Mesothelial cell of epicardium (in vitro differentiated cells): ENCODE measurements at regions not wholly inside any gene's neighbourhood (a gene's known extent, or its start where the extent isn't known, plus 50 kb on each side); places are given as distances from the start of the nearest gene placed in this dataset.

Experiments
- DNase-seq, 2 experiments: peaks; one replicate each; pipeline ENCODE4 v3.0.0; 2021; ENCODE audit warnings: low spot score in 2 of 2; ENCODE audit not compliant: unreplicated experiment in 2 of 2
- H3K27ac Mint-ChIP-seq: 2 replicates; pipeline ENCODE4 v1.8.0; 2021; ENCODE audit warnings: mixed read lengths
- H3K27me3 Mint-ChIP-seq: 2 replicates; pipeline ENCODE4 v1.8.0; 2021; ENCODE audit warnings: low read depth, mixed read lengths
- H3K36me3 Mint-ChIP-seq: 2 replicates; pipeline ENCODE4 v1.8.0; 2021; ENCODE audit warnings: mixed read lengths
- H3K4me1 Mint-ChIP-seq: 2 replicates; pipeline ENCODE4 v1.8.0; 2021; ENCODE audit warnings: mixed read lengths
- H3K4me3 Mint-ChIP-seq: 2 replicates; pipeline ENCODE4 v1.8.0; 2021; ENCODE audit warnings: mild to moderate bottlenecking, moderate library complexity, mixed read lengths
- H3K9me3 Mint-ChIP-seq: 2 replicates; pipeline ENCODE4 v1.8.0; 2021; ENCODE audit warnings: mixed read lengths
- CTCF ChIP-seq: fragments of 200-600 bp; sonication (generic); IDR thresholded peaks from one replicate; pipeline ENCODE4 v1.5.0; 2021; ENCODE audit warnings: antibody characterized with exemption; ENCODE audit not compliant: unreplicated experiment

DNA sequence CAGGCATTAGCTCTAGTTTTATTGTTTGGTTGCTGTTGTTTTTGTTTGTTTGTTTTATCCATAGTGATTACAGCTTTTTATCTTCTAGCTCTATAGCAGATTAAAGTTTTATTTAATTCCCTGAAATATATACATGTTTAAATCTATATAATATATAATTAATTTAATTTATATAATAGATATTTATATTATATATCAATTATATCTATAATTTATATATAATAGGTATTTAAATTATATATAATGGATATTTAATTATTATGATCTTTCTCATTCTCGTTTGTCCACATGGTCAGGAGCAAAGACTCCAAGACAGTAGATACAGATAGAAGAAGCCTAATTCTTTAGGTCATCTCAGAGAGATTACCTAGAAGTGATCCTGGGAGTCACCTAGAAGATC lies 238.8 kb upstream of the GPR149 start:
- no peak for DNase-seq
- peaks cover 1% of the 10 kb centered on the region for H3K4me1 Mint-ChIP-seq
- no peaks in the 10 kb centered on the region for H3K36me3 Mint-ChIP-seq
- no peaks in the 10 kb centered on the region for H3K27me3 Mint-ChIP-seq
- no peak for TF ChIP-seq CTCF
- peaks cover 3% of the 10 kb centered on the region for H3K9me3 Mint-ChIP-seq
- H3K27ac Mint-ChIP-seq = no peak overlapping the region
- no peak overlapping the region for H3K4me3 Mint-ChIP-seq

DNA sequence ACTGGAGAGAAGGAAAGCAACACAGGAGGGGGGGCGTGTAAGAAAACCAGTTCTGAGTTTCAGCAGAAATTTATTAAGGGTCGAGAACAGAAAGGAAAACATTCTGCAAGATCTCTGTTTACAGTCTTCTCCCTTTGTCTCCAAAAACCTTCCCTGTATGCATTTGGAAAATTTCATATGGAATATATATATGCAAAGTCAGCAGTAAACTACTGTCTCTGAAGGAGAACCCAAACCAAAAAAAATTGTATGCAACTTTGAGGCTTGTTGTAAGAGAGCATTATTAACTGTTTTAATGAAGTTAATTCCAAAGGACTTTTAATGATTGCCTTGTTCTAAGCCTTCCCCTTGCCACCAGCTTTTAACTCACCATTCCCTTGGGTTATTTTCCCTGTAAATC lies 238.2 kb upstream of the GPR149 start:
- H3K4me3 Mint-ChIP-seq = no peak overlapping the region
- H3K27ac Mint-ChIP-seq = no peak overlapping the region

DNA sequence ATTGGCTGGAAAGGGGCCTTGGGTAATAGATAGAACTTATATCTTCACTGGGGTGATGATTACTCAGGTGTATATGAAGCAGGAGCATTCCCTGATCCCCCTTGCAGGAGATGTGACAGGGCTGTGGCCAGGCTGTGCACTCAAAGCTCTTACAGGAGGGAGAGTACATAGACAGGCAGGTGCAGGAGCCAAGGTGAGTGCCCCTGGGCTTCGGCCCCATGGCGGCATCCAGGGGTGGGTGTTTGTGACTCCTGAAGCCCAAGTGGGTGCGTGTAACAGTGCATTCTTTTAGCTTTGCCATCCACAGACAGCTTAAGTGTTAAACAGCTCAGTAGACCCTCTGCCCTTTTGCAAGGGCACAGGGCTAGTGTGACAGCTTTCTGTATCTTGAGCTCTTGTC lies 236.6 kb upstream of the GPR149 start:
- H3K4me1 Mint-ChIP-seq = peaks cover 1% of the 10 kb centered on the region
- H3K9me3 Mint-ChIP-seq = no peaks in the 10 kb centered on the region
- TF ChIP-seq CTCF = no peak
- no peaks in the 10 kb centered on the region for H3K36me3 Mint-ChIP-seq
- no peak overlapping the region for H3K4me3 Mint-ChIP-seq
- no peak overlapping the region for H3K27ac Mint-ChIP-seq
- H3K27me3 Mint-ChIP-seq = peaks cover 7% of the 10 kb centered on the region
- DNase-seq = no peak

More for the DNA sequence above, 238.2 kb upstream of the GPR149 start:
- DNase-seq = no peak
- peaks cover under 1% of the 10 kb centered on the region for H3K27me3 Mint-ChIP-seq
- TF ChIP-seq CTCF = no peak
- H3K9me3 Mint-ChIP-seq = peaks cover 3% of the 10 kb centered on the region
- H3K4me1 Mint-ChIP-seq = peaks cover 1% of the 10 kb centered on the region
- H3K36me3 Mint-ChIP-seq = no peaks in the 10 kb centered on the region

DNA sequence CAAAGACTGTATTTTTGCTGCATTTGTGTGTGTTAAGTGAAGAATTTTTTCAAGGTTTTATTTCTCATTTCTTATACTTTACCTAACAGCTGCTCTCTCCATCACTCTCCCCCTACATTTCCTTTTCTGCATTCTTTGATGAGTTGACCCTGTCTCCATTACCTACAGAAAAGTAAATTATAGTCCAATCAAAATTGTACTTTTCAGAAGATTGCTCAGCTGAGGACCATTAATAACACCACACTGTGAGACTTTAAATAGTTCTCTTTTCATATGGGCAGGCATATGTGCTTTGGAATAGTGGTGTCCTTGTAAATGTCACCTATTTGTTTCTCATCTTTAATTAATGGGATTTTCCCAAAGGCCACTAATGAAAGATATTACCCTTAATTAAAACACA lies 234.7 kb upstream of the GPR149 start:
- peaks cover 7% of the 10 kb centered on the region for H3K27me3 Mint-ChIP-seq
- no peaks in the 10 kb centered on the region for H3K36me3 Mint-ChIP-seq
- no peaks in the 10 kb centered on the region for H3K9me3 Mint-ChIP-seq
- DNase-seq = no peak
- H3K4me3 Mint-ChIP-seq = no peak overlapping the region
- no peak for TF ChIP-seq CTCF
- H3K4me1 Mint-ChIP-seq = peaks cover 1% of the 10 kb centered on the region
- H3K27ac Mint-ChIP-seq = no peak overlapping the region

DNA sequence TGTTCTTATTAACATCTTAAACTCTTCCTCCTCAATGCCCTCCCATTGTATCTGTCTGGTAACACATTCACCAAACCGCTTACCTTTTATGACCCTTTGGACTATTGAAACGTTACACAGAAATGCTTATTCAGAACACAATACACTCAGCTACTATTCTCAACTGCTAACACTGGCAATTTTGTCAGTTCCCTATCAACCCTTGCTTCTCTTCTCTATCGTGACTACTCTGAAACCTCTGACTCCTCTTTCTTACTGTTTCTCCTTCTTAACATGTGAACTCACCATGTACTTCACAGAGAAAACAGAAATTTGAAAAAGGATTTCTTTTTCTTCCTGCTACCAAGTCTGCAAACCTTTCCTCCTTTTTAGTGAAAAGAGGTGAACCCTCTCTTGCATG lies 232.9 kb upstream of the GPR149 start:
- Mint-ChIP-seq H3K36me3 (no peaks in the 10 kb centered on the region), H3K9me3 (no peaks in the 10 kb centered on the region), H3K27ac (no peak overlapping the region), H3K4me1 (no peaks in the 10 kb centered on the region), H3K4me3 (no peak overlapping the region), H3K27me3 (peaks cover 7% of the 10 kb centered on the region)
- DNase-seq = no peak
- TF ChIP-seq CTCF = no peak

DNA sequence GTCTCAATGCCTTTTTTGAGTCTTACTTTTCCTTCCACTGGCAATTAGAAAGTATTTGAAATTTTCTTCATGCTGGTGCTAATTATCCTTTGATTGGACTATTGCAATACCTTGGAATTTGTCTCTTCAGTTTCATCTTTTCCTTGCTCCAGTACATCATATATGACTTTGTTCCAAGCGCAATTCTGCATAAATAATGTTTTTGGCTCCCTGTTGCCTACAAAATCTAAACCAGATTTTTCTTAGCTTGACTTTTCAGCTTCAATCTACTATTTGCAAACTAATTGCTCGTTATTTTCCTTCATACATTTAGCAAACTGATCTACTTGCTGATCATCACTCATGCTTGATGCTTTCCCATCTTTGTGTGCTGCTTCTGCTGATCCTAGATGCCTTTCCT lies 230.8 kb upstream of the GPR149 start:
- H3K4me3 Mint-ChIP-seq = no peak overlapping the region

More for the DNA sequence above, 230.8 kb upstream of the GPR149 start:
- Mint-ChIP-seq H3K9me3 (no peaks in the 10 kb centered on the region), H3K4me1 (peaks cover 2% of the 10 kb centered on the region), H3K36me3 (no peaks in the 10 kb centered on the region), H3K27me3 (peaks cover 7% of the 10 kb centered on the region), H3K27ac (no peak overlapping the region)
- TF ChIP-seq CTCF = no peak
- DNase-seq = no peak
